ENCODE measurements at regions not wholly inside any gene's neighbourhood (a gene's known extent, or its start where the extent isn't known, plus 50 kb on each side); places are given as distances from the start of the nearest gene placed in this dataset.
A peak's percentile ranks its signal among the peaks of the same experiment; 100 is the strongest.
"Not testable (repeated sequence)": the region's sequence is repeated elsewhere in the genome, so short reads cannot be mapped to it uniquely, and the experiment has no call there.

DNA sequence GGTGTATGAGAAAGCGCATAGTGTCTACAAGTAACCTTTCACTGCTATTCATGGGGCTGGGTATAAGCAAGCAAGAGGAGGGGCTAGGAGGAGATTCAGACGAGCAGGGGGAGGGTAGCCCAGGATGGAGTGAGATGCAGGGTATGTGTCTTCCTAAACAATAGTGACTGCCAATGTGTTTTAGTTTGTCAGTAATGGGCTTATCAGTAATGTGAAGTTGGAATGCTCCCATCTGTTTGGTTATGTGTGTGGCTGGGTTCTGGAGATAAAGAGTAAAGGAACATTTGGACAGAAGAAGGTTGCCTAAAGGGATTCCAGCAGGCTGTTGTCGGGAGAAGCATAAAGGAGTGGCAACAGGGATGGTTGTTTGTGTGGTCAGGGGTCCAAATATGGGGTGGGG is 62.7 kb upstream of the EZR start:
- not testable (repeated sequence) for DNase-seq (ENCODE audit: low read depth)

DNA sequence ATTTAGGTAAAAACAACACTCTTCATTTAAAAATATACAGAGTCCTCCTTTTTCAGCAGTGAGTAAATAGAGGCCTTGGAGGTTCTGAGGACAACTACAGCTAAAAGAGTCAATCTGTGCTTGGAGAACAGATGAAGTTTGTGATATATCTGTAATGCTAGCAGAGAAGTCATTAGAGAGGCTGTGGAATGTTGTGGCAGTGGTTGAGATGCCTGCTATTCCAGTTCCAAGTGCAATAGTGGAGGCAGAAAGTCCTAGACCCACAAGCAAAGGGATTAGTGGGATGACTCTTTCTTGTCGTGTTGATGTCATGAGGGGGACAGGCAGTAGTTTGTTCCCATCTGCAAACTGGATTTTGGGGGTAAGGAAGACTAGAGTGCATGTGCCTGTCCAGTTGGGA is 62.1 kb upstream of the EZR start:
- not testable (repeated sequence) for DNase-seq (ENCODE audit: low read depth)

DNA sequence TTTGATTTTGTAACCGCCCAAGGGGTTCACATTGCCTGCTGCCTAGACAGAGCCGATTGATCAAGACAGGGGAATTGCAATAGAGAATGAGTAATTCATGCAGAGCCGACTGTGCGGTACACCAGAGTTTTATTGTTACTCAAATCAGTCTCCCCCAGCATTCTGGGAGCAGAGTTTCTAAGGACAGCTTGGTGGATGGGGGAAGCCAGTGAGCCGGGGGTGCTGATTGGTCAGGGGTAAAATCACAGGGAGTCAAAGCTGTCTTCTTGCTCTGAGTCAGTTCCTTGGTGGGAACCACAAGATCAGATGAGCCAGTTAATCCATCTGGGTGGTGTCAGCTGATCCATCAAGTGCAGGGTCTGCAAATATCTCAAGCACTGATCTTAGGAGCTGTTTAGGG is 60.0 kb upstream of the EZR start:
- DNase-seq (ENCODE audit: low read depth): no peak

DNA sequence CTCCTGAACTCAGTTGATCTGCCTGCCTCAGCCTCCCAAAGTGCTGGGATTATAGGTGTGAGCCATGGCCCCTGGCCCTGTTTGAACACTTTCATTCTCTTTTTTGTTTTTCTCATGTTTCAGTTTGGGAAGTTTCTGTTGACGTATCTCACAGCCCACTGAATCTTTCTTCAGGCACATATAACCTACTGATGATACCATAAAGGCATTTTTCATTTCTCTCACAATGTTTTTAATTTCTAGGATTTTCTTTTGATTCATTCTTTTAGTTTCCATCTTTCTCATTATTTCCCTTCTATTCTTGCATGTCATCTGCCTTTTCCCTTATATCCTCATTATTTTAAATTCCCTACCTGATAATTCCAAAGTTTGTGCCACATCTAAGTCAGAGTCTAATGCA is 58.5 kb upstream of the EZR start:
- no peak for DNase-seq (ENCODE audit: low read depth)

DNA sequence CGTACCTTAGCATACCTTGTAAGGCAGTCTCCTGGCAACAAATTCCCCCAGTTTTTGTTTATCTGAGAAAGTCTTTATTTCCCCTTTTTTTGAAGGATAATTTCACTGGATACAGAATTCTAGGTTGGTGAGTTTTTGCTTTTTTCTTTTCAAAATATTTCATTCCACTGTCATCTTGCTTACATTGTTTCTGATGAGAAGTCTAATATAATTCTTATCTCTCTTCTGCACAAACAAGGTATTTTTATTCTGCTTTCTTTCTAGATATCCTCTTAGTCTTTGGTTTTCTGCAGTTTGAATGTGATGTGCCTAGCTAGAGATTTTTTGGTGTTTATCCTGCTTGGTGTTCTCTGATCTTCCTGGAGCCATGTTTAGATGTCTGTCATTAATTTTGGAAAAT is 57.7 kb upstream of the EZR start:
- no peak for DNase-seq (ENCODE audit: low read depth)

DNA sequence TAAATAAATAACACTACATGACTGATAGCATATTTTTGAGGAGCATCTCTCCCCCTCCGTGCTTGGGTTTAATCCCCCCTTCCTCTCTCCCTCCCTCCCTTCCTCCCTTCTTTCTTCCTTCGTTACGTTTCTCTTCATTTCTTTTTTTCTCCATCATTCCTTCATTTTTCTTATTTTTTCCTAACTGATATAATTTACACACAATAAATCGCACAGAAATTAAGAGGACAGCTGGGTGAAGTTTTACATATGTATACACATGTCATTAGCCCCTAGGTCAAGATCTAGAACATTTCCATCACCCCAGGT is 51.4 kb upstream of the EZR start:
- DNase-seq (ENCODE audit: low read depth): no peak

DNA sequence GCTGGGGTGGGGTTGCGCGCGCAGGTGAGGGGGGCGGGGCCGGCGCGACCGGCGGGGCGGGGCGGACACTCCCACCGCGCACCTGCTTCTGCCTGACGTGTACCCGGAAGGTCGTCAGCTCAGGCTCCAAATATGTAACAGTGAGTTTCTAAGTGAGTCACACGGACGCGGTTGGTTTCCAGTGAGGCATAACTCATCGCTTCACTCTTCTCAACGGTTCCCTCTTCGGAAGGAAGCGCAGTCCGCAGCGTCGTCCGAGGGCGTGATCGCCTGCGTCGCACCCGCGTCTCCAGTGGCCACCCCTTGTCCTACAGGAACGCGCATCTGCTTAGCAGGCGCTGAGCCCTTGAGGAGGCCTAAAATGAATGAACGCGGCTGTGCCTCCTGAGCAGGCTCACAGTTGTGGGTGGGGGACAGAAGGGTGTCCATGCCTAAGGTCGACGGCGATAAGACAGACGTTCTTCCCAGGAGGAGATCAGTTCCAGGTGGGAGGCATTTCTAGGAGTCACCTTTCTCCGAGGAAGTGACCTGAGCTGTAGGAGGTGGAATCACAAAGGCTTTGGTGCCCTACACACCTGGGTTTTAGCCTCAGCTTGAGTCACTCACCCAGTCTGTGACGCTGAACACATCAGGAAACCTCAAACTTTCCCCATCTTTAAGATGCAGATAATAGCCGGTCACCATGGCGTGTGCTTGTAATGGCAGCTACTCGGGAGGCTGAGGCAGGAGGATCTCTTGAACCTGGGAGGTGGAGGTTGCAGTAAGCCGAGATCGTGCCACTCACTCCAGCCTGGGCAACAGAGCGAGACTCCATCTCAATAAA is 50.9 kb upstream of the EZR start:
- DNase-seq (ENCODE audit: low read depth): peak; percentile 52

DNA sequence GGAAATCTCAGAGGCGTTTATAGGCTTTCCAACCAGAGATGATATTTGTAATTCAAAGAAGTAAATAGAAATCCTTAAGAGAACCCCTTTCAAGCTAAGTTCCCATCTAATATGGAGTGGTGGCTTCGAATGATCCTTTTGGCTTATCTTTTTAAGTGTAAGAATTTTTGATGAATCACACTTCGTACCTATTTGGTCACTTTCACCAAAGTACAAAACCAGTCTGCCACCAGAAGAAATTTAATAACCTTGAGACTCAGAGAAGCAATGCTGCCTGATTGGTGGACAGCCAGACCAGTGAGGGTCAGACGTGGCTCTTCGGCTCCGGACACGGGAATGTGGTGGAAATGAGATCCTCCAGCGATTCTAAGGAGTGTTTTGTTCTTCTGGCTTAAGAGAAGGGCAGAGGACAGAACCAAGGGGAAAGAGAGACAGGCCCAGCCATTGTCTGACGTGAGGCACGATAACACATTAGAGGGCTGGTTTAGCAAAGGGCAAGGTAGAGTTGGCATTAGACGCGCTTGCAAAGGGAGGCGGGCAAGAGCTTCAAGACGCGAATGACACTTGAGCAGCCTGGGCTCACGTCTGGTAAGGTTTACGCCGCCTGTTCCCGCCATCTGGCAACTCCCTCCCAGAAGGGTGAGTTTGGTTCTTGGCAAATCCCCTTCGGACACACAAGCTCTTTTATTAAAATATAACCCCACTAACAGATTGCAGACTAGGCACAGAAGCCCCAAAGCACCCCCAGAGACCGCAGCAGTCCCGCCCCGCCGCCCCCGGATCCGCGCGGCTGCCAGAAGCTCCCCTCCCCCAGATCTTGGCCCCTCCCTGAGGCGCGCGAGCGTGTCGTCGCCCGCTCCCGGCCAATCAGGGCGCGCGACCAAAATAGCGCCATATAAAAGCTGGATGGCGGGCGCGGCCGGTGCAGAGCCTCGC is 50.0 kb upstream of the EZR start:
- peak; percentile 54 for DNase-seq (ENCODE audit: low read depth)
